ENCODE measurements at regions not wholly inside any gene's neighbourhood (a gene's known extent, or its start where the extent isn't known, plus 50 kb on each side); places are given as distances from the start of the nearest gene placed in this dataset.

DNA sequence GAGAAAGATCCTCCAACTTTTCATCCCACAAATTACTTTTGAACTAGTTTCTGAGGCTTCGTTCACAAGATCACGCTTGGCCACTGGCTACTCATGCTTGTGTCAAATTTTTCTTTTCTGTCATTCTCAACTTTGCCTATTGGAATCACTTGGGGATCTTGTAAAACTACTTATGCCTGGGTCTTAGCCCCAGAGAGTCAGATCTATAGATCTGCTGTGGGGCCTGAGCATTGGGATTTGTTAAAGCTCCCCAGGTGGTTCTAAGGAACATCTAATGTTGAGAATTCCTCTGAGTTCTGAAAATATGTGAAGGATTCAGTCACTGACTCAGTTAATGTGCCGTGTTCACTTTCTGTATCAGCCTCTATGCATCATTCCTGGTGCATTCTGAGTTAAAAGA, 71.7 kb upstream of the VGLL3 start:
- TF ChIP-seq, protein P1, sequence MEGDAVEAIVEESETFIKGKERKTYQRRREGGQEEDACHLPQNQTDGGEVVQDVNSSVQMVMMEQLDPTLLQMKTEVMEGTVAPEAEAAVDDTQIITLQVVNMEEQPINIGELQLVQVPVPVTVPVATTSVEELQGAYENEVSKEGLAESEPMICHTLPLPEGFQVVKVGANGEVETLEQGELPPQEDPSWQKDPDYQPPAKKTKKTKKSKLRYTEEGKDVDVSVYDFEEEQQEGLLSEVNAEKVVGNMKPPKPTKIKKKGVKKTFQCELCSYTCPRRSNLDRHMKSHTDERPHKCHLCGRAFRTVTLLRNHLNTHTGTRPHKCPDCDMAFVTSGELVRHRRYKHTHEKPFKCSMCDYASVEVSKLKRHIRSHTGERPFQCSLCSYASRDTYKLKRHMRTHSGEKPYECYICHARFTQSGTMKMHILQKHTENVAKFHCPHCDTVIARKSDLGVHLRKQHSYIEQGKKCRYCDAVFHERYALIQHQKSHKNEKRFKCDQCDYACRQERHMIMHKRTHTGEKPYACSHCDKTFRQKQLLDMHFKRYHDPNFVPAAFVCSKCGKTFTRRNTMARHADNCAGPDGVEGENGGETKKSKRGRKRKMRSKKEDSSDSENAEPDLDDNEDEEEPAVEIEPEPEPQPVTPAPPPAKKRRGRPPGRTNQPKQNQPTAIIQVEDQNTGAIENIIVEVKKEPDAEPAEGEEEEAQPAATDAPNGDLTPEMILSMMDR (IDR thresholded peaks at IDR 0.05) = no peak
- TF ChIP-seq EZH2 (IDR thresholded peaks at IDR 0.05; ENCODE audit: borderline replicate concordance, insufficient read depth, low read depth, low read length, poor library complexity, severe bottlenecking) = no peak
